GM03348 (cell line): ENCODE measurements at regions not wholly inside any gene's neighbourhood (a gene's known extent, or its start where the extent isn't known, plus 50 kb on each side); places are given as distances from the start of the nearest gene placed in this dataset.
"Not testable (repeated sequence)": the region's sequence is repeated elsewhere in the genome, so short reads cannot be mapped to it uniquely, and the experiment has no call there.

Experiments used
- DNase-seq: peaks from one replicate; pipeline ENCODE4 v3.0.0; 2012; ENCODE audit warnings: low spot score

DNA sequence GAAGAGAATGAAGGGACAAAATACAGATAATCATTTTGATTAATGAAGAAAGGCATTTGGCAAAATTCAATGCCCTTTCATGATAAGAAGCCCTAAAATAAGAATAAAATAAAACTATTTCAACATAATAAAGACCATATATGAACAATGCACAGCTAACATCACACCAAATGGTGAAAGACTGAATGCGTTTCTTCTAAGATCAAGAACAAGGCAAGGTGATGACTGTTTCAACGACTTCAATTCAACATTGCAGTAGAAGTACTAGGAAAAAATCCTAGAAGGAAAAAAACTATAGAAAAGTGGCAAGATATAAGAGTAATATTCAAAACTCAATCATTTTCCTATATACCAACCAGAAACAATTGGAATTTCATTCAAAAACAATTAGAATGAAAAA lies 280.1 kb upstream of the GRM7 start:
- no peak for DNase-seq

DNA sequence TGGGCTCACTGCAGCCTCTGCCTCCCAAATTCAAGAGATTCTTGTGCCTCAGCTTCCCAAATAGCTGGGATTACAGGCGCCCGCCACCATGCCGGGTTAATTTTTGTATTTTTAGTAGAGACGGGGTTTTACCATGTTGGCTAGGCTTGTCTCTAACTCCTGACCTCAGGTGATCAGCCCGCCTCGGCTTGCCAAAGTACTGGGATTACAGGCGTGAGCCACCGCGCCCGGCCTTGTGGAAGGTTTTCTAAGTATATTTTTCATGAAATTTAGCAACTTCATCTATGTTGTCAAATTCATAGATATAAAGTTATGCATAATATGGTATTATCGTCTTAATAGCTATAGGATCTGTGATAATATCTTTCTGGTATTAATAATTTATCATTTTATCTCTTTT lies 275.6 kb upstream of the GRM7 start:
- DNase-seq = no peak

DNA sequence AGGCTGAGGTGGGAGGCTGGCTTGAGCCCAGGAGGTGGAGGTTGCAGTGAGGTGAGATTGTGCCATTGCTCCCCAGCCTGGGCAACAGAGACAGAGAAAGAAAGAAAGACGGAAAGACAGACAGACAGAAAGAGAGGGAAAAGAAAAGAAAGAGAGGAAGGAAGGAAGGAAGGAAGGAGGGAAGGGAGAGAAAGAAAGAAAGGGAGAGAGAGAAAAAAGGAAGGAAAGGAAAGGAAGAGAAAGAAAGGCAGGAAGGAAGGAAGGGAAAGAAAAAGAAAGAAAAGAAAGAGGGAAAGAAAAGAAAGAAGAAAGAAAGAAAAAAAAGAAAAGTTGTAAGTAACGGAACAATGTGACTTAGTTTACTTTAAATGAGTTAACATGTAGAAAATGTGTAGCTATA lies 260.7 kb upstream of the GRM7 start:
- DNase-seq = no peak

DNA sequence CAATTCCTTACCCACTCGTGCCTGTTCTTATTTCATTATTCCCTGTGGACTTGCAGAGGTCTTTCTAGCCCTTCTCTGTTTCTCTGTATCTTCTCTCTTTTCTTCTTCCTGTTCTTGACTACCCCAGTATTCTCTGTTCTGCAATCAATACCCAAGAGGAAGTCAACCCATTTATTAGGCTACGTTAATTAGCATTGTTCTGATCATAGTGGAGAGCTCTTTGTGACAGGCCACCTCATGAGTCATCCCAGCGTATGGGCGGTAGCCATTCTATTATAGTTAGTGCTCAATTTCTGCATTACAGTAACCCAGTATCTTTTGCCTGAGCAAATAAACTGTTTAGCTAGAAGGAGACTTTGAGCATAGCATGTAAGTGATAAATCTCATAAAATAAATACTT lies 259.5 kb upstream of the GRM7 start:
- no peak for DNase-seq

DNA sequence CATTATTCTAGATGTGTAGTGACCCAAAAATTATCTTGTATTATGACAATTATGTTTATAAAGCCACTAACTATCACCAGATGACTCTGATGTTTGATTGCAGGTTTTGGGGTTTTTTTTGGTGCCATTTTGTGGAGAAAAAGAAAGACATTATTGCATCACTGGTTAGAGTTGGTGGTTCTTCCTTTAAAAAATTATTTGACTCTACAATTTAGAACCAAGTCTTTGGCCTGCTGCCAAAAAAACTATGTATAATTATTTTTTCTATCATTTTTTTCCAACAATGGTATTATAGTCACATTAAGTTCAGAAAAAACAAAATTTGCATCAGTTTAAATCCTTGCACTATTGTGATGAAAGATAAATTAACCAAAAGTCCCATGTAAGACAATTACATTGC lies 258.6 kb upstream of the GRM7 start:
- DNase-seq = no peak

DNA sequence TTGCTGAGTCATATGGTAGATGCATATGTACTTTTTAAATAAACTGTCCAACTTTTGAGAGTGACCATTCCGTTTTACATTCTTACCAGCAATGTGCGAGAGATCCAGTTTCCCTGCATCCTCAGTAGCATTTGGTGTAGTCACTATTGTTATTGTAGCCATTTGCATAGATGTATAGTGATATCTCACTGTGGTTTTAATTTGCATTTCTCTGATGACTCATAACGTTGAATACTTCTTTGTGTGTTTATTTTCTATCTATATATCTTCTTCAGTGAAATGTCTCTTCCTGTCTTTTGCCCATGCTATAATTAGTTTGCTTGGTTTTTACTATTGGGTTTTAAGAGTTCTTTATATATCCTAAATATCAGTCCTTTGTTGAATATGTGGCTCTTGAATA lies 255.7 kb upstream of the GRM7 start:
- no peak for DNase-seq

DNA sequence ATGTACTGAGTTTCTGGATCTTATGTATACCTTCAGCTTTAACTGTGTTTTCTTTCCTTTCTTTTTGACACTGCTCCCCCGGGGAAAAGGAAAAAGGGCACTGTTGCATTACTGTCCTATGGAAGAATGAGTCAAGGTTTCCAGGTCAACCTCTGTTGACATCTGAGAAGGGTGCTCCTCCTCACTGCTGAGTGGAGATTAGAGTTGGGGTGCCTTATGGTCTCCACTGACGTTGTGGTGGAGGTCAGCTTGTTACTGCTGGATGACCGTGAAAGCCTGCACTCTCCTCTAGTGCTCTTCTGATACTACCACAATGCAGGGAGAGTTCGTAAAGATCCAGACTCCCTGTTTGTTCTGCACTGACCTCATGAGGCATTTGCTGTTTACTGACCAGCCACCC lies 252.1 kb upstream of the GRM7 start:
- DNase-seq = no peak

DNA sequence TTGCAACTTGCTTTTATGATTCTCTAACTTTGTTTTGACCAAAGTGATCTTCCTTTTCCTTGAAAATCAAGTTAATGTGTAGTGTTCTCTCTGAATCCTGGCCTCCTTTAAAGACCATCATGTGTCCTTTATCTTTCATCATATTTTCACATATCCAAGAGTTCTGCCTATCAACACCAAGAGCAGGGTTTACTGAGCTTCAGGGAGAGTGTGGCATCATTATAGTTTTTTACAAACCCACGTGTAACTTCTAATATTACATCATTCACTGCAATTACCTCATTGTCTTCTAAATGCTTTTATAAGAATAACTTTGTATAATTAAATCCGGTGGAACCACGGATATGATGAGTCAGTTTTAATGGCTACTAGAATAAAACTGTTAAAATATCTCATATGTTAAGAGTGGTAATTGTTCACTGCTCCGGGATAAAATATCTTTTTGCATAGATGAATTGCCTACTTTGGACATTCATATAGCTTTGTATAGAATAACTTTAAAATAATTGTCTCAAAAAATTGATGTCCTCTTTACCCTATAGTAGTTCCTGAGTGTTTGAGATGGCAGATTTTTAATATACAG lies 248.8 kb upstream of the GRM7 start:
- DNase-seq = no peak

DNA sequence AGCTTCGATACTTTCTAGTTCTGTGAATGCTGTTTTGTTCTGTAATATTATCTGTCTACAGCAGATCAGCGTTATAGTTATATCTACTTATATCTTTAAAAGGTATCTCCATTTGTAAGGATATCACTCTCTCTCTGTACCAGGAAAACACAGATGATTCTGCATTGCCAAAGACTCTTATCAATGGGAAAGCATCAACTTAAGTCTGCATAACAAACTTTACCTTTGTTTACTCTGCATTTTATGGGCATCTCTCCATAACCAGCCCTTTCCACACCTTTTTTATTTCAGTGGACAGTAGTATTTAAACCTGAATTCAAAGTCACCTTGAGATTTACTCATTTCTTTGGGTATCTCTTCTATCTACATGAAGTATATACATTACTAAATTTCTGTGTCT lies 238.7 kb upstream of the GRM7 start:
- no peak for DNase-seq

DNA sequence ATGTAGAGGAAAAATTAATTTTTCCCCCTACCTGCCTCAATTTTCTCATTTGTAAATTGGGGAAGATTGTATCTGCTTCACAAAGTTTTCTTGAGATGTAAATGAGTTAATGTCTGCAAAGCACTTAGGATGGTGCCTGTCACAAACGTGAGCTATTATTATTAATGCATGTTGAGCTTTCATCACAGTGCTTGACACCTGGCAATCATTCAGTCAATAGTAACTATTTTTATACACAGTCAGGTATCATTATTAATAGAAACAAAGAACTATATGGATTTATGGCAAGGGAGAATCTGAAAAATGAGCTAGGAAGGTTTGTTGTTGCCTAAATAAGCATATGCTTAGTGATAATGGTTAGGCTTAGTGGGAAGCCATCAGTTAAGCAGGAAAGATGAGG lies 238.2 kb upstream of the GRM7 start:
- DNase-seq = no peak

DNA sequence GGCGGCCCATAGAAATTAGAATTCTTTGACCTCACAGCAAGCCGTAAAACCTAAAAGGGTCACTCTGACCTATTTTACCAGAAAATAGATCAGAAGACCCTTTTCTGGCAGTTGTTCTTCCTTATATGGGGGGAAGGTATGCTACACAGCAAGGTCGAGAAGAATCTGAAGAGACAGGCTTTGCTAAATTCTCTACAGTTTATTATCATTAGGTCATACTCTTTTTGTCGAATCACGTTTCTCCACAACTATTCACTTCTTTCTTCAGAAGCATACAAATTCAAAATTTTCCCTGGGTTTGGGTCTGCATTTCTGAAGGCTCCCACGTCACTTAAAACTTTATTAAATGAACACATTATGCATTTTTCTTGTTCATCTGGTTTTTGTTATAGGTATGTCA lies 229.5 kb upstream of the GRM7 start:
- no peak for DNase-seq

DNA sequence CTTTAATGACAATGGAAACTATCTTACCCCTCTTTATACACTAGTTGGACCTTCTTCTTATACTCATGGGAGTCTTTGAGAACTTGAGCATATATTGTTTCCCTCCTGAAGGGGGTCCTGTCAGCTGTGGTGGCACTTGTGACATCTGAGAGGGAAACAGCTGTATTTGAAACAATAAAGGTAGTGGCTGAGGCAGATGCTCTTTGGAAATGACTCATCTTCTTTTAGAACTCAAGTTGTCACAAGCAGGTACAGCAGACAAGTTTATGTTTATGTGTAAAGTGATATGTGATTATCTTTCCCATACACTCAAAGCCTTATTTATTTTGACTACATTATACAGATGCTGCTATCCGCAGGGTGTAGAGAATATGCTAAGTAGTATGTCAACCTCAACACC lies 220.0 kb upstream of the GRM7 start:
- DNase-seq = no peak

DNA sequence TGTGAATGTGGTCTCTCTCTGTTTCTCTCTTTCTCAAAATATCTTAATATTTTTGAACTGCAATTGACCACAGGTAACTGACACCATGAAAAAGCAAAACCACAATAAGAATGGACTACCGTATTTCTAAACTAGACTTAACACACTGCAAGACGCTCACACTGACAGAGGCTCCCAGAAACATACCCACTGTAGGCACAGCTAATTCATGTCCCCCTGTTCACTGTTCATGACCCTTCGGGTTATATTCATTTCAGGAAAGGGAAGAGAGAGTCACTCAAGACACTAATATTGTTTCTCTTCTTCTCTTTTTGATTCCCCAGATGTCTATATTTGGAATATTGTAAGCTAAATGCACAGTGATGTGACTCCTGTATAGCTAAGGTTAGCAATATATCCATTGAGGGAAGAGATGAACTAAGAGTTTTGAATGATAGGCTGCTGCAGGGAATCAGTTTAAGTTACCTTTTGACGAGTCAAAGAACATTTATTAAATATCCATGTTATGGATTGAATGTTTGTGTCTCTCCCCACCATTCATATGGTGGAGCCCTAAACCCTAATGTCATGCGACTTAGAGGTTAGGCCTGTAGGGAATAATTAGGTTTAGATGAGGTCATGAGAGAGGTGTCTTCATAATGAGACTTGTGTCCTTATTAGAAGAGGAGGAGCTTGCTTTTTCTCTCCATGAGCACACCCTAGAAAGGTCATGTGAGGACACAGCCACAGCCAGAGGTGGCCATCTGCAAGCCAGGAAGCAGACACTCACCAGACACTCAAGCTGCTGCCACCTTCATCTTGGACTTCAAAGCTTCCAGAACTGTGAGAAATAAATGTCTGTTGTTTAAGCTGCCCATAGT lies 216.6 kb upstream of the GRM7 start:
- no peak for DNase-seq

DNA sequence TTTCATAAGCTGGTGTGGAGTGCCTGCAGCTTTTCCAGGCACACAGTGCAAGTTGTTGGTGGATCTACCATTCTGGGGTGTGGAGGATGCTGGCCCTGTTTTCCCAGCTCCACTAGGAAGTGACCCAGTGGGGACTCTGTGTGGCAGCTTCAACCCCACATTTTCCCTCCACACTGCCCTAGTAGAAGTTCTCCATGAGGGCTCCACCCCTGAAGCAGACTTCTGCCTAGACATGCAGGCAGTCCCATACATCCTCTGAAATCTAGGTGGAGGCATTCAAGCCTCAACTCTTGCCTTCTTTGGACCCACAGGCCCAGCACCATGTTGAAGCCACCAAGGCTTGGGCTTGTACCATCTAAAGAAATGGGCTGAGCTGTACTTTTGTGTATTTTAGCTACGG lies 206.2 kb upstream of the GRM7 start:
- DNase-seq = no peak

DNA sequence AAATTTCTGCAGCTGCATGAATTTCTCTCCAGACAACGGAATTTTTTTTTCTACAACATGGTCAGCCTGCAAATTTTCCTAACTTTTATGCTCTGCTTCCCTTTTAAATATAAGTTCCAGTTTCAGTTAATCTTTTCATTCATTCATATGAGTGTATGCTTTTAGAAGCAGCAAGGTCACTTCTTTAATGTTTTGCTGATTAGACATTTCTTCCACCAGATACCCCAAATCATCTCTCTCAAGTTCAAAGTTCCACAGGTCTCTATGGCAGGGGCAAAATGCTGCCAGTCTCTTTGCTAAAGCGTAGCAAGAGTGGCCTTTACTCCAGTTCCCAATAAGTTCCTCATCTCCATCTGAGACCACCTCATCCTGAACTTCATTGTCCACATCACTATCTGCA lies 205.6 kb upstream of the GRM7 start:
- DNase-seq = no peak

DNA sequence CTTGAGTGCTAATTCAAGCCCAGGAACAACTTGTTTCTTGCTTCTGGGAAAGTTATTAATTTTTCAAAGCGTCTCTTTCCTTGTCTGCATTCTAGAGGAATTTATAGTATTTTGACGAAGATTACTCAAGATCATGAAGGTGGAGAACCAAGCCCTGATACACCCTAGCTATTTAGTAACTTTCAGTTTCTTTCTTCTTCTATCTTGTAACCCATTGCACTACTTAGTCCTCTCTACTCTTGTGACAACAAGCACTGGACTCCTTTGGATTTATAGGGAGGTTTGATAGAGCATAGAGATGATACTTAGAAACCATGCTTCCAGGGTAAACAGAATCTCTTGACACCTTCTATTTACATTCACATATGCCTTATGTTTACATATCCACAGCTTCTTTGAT lies 203.3 kb upstream of the GRM7 start:
- no peak for DNase-seq

DNA sequence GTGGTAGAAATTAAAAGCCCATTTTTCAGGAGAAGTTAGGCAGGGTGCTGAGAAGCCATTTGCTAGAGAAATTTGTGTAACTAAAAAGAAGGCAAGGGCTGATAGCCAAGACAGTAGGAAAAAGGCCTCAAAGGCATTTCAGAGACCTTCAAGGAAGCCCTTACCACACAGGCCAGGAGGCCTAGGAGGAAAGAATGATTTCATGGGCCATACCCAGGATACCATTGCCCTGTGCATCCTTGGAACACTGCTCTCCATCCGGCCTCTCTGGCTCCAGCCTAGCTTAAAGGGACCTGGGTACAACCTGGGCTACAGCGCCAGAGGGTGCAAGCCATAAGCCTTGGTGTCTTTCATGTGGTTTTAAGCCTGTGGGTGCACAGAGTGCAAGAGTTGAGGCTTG lies 193.6 kb upstream of the GRM7 start:
- DNase-seq = no peak

DNA sequence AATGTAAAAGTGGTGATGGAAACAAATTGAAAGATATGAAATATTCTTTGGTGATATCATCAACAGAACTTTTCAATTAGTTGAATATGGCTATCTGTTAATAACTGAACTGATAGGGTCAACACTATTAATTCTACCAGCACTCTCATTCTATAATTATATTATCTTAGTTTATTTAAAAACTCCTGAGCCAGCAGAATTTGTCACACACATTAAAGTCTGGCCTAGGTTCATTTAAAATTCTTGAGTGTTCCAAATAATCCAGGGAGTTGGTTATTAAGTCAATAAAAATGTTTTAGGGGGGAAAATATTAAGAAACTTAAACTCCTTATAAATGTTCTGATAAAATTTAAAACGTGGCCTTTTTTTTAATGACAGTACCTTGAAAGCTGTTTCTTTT lies 189.6 kb upstream of the GRM7 start:
- DNase-seq = no peak

DNA sequence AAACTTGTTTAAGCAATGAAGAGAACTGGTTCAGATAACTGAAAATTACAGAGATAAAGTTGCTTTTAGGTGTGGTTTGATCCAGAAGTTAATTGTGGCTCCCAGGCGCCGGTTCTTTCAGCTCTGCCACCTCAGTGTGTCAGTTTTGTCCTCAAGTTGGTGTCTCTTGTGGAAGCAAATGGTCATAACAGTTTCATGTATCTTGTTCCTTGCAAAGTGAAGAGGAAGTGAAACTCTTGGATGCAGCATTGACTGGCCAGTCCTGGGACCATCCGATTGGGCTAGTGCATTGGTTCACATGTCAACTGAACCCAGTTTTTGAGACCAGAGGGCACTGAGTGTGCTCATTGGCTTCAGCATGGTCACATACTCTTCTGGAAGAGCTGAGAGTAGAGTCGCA lies 181.4 kb upstream of the GRM7 start:
- DNase-seq = no peak

DNA sequence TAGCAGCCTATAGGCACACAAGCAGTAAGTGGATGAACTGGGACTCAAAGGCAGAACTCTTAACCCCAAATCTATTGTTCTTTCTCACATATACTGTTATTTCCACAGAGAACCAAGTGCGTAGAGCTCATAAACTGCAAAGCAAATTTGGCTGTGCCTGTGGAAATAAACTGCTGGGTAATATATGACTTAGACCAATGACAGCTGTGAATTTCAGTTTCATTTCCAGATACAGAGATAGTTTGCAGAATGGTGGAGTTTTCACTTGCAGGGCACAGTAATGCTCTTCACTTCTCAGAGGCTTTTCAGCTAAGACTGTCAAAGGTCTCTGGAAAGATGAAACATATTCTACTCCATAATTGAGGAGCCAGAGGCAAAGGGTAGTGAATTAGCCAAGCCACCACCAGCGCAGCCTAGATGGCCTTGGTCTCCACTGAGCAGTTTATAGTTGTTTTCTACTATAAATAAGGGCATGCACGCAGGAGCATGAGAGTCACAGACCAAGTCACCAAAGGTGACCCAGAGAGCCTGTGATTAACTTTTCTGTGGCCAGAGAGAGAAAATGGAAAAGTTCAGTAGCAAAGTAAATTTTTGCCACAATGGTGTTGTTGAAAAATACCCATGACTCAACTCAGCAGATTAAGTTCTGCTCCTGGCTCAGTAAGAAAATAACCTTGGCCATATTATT lies 180.7 kb upstream of the GRM7 start:
- no peak for DNase-seq

DNA sequence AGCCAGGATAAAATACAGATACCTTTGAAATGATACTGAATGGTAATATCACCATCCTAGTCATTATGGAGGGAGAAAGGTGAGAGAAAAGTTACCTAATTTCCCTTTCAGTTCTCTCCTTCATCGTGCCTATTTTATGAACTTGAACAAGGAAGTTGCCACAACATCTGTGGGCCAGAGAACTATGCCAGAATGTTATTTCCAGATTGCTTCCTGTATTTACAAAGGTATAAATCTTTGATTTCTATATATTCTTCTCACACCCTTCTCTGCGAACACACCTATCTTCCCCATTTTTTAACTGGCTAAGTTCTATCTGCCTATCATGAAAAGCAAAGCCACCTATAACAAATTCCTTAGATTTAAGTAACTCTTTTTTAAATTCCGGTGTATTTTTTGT lies 163.6 kb upstream of the GRM7 start:
- no peak for DNase-seq

DNA sequence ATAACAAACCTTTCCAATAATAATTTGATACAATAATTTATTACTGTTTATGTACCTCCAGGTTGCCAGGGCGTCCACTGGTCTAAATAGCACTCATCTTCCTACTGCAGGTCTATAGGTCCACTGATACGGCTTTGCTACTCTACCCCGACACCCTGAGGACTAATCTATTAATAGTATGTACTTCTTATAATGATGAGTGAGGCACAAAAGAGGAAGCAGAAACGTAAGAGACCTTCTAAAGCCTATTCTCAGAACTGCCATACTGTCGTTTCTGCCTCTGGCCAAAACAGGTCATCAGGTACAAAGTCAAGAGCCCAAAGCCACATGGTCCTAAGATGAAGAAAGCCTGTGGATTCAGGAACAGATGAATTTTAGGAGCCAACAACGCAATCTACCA lies 163.2 kb upstream of the GRM7 start:
- no peak for DNase-seq

DNA sequence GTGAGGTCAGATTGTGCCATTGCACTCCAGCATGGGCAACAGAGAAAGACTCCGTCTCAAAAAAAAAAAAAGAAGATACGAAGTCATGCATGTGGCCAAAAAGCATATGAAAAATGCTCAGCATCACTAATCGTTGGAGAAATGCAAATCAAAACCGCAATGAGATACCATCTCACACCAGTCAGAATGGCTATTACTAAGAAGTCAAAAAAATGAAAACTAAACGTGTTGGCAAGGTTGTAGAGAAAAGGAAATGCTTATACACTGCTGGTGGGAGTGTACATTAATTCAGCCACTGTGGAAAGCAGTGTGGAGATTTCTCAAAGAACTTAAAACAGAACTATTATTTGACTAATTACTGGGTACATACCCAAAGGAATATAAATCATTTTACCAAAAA lies 156.1 kb upstream of the GRM7 start:
- not testable (repeated sequence) for DNase-seq

DNA sequence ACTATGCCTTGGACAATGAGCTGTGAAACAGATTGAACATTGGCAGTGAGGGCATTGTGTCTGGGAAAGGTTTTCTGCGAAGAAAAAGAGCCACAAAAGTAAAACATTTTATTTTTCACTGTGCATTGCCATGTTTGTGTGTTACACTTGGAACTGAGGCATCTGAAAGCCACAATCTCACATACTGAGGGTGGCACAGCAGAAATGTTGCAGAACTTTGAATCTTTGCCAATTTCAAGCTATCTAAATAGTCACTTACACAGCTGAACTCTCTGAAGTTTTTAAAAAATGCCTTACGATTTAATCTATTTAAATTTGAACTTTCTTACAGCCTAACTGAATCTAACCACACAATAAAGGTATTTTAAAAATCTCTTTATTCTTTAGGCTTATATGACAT lies 154.1 kb upstream of the GRM7 start:
- DNase-seq = no peak
